ENCODE measurements at regions not wholly inside any gene's neighbourhood (a gene's known extent, or its start where the extent isn't known, plus 50 kb on each side); places are given as distances from the start of the nearest gene placed in this dataset.

DNA sequence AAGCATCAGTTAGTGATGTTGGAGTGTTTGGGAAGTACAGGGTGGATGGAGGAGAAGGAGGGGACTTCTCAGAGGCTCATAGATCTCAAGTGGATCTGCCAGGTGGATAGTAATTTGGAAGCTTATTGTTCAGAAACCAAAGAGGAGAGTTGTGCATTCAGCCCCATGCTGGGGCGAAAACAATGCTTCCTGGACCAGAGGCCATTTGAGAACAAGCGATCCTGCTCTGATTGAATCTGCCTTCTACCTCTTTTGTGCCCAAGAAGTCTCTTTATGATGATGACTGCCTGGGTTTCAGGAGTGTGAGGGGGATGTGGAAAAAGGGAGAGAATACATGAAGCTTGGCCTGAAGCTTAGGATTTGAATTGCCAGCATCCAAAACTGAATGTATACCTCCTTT lies 110.8 kb upstream of the SRRM4 start:
- Histone ChIP-seq H3K27me3 (ENCODE audit: control insufficient read depth, insufficient read depth, low read length) (no peaks in the 10 kb centered on the region), H3K9me3 (ENCODE audit: control insufficient read depth, insufficient read depth, low read length) (no peaks in the 10 kb centered on the region), H3K27ac (ENCODE audit: low read length) (no peak overlapping the region), H3K36me3 (ENCODE audit: control insufficient read depth, insufficient read depth, low read length) (no peaks in the 10 kb centered on the region), H3K4me1 (ENCODE audit: control insufficient read depth, insufficient read depth, low read length) (no peaks in the 10 kb centered on the region), H3K4me3 (ENCODE audit: low read length) (no peak overlapping the region)
- Mint-ChIP-seq H3K9me3 (peaks cover 0 to 3% of the 10 kb centered on the region in 2 donors), H3K4me1 (no peaks in the 10 kb centered on the region), H3K27ac (no peak overlapping the region), H3K27me3 (ENCODE audit: low read depth in 2 of 2) (peaks cover 2 to 7% of the 10 kb centered on the region in 2 donors), H3K4me3 (no peak overlapping the region), H3K36me3 (no peaks in the 10 kb centered on the region)
- DNase-seq, result no peak
- TF ChIP-seq, protein P1, sequence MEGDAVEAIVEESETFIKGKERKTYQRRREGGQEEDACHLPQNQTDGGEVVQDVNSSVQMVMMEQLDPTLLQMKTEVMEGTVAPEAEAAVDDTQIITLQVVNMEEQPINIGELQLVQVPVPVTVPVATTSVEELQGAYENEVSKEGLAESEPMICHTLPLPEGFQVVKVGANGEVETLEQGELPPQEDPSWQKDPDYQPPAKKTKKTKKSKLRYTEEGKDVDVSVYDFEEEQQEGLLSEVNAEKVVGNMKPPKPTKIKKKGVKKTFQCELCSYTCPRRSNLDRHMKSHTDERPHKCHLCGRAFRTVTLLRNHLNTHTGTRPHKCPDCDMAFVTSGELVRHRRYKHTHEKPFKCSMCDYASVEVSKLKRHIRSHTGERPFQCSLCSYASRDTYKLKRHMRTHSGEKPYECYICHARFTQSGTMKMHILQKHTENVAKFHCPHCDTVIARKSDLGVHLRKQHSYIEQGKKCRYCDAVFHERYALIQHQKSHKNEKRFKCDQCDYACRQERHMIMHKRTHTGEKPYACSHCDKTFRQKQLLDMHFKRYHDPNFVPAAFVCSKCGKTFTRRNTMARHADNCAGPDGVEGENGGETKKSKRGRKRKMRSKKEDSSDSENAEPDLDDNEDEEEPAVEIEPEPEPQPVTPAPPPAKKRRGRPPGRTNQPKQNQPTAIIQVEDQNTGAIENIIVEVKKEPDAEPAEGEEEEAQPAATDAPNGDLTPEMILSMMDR (IDR thresholded peaks at IDR 0.05), result no peak
- intact Hi-C loops (cut with micrococcal nuclease), result no loop called here
- no peak for ATAC-seq
- WGBS (ENCODE audit: insufficient coverage), result 74% methylated on average over 2 of the region's 2 CpGs

DNA sequence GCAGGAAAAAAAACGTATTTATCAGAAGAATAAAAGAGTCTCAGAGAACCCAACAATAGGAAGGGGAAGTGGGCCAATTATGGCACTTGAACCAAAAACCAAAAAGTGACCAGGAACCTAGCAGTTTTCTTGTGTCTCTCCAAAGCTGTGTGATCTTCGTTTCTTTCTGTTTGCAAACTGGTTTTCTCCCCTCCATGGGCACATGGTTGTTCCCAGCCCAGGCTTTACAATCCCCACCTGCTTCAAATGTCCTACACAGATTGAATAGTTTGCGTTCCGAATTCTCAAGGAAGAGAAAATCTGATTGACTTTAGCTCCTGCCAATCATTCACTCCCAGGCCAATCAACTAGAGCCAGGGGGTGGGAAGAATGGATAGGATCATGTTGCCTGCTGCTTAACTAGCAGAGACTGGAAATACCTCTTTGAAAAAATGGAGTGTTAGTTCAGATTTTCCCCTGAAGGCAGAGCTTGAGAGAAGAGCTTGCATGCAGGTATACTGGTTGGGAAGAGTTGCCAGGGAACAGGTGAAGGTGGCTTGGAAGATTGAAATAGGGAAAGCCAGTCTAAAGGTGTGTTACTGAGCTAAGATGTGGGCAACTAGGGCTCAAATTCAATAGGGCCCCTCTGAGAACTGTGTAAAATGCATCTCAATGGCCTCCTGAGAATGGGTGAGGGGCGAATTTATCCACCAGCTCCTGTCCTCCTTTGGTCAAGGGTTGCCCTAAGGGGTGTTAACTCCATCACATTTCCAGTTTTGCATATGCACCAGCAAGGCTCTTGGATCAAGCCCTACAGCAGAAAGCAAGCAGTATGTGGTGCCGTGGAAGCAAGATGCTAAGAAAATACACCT lies 106.4 kb upstream of the SRRM4 start:
- TF ChIP-seq, protein P1 (IDR thresholded peaks at IDR 0.05), result no peak
- 40% methylated on average over 6 of the region's 6 CpGs for WGBS (ENCODE audit: insufficient coverage)
- Histone ChIP-seq H3K36me3 (ENCODE audit: control insufficient read depth, insufficient read depth, low read length) (no peaks in the 10 kb centered on the region), H3K27ac (ENCODE audit: low read length) (no peak overlapping the region), H3K27me3 (ENCODE audit: control insufficient read depth, insufficient read depth, low read length) (peaks cover 3% of the 10 kb centered on the region), H3K4me3 (ENCODE audit: low read length) (no peak overlapping the region), H3K4me1 (ENCODE audit: control insufficient read depth, insufficient read depth, low read length) (no peaks in the 10 kb centered on the region), H3K9me3 (ENCODE audit: control insufficient read depth, insufficient read depth, low read length) (no peaks in the 10 kb centered on the region)
- Mint-ChIP-seq H3K27me3 (ENCODE audit: low read depth in 2 of 2) (peaks cover 0 to 2% of the 10 kb centered on the region in 2 donors), H3K36me3 (no peaks in the 10 kb centered on the region), H3K4me1 (no peaks in the 10 kb centered on the region), H3K4me3 (no peak overlapping the region), H3K27ac (no peak overlapping the region), H3K9me3 (peaks cover 0 to 3% of the 10 kb centered on the region in 2 donors)
- ATAC-seq, result no peak
- DNase-seq, result no peak
- intact Hi-C loops (cut with micrococcal nuclease), result no loop called here

DNA sequence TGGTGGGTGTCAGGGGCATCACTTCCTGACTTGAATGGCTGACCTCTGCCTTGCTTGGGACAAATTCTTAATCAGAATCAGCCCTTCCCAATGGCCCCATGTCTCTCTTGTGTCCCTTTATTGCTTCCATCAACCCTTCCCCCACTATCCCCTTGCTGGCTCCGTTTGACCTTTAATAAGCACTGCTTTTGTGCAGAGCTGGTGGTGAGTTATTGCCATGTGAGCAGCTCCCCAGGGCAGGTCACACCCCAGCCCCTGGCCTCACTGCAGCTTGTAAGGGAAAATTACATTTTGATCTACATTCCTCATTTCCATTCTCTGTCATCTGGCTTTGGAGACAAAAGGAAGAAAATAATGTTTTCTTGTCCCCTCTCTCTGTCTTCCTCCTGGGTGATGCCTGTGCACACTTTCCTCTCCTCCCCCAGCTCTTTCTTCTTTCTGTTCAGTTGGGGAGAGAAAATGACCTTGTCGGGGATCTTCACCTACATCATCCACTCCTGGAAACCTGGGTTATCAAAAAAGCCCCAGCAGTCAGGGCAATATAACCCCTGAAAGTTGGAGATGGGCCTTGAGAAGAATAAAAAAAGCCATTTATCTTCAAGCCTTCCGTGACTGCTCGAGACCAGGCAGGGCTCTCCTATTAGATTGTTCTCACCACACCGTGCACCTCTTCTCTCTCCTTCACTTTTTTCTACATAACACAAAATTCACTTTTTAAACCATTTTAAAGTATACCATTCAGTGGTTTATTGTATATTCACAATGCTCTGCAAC lies 100.4 kb upstream of the SRRM4 start:
- DNase-seq (no peak), ATAC-seq (no peak)
- no peaks in the 10 kb centered on the region for H3K4me1 ChIP-seq (ENCODE audit: control insufficient read depth, insufficient read depth, low read length)
- H3K27me3 ChIP-seq (ENCODE audit: control insufficient read depth, insufficient read depth, low read length), result peaks cover 3% of the 10 kb centered on the region
- Mint-ChIP-seq H3K27me3 (ENCODE audit: low read depth in 2 of 2) (no peaks in the 10 kb centered on the region), H3K36me3 (no peaks in the 10 kb centered on the region), H3K4me3 (no peak overlapping the region), H3K4me1 (no peaks in the 10 kb centered on the region), H3K9me3 (peaks cover 0 to 4% of the 10 kb centered on the region in 2 donors), H3K27ac (no peak overlapping the region)
- no peaks in the 10 kb centered on the region for H3K36me3 ChIP-seq (ENCODE audit: control insufficient read depth, insufficient read depth, low read length)
- H3K9me3 ChIP-seq (ENCODE audit: control insufficient read depth, insufficient read depth, low read length), result no peaks in the 10 kb centered on the region
- WGBS (ENCODE audit: insufficient coverage), result 46% methylated on average over 4 of the region's 5 CpGs
- intact Hi-C loops (cut with micrococcal nuclease), result no loop called here
- TF ChIP-seq, protein P1 (IDR thresholded peaks at IDR 0.05), result no peak
- no peak overlapping the region for H3K27ac ChIP-seq (ENCODE audit: low read length)
- H3K4me3 ChIP-seq (ENCODE audit: low read length), result no peak overlapping the region

All from natural killer cell (primary cell).